ENCODE measurements at regions not wholly inside any gene's neighbourhood (a gene's known extent, or its start where the extent isn't known, plus 50 kb on each side); places are given as distances from the start of the nearest gene placed in this dataset.

DNA sequence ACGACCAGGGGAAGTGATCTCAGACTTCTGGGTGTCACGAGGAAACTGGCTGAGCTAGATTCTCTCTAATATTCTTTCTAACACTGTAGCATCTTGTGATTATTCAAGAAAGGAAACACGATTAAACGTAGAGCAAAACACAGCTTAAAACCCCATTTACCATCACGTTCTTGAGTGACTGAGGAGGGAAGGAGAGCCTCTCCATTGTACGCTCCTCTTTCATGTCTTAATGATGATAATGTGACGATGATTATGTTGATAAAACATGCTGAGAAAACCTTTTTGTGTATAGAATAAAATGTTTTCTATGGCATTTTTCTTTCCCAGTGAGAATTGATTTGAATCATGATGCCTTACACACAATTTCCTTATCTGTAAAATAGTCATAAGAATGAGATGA is 705.6 kb upstream of the ID2 start:
- H3F3A ChIP-seq (ENCODE audit: insufficient read depth, low read length, poor library complexity, severe bottlenecking), result no peaks in the 10 kb centered on the region
- no peak overlapping the region for H3K9ac ChIP-seq (ENCODE audit: low read length)
- no peaks in the 10 kb centered on the region for H3K9me2 ChIP-seq (ENCODE audit: insufficient read depth, low read length)
- no peaks in the 10 kb centered on the region for H3K36me3 ChIP-seq (ENCODE audit: insufficient read depth, low read length)
- H3K27ac ChIP-seq (ENCODE audit: low read length), result no peak overlapping the region
- no peaks in the 10 kb centered on the region for H4K20me1 ChIP-seq (ENCODE audit: insufficient read depth)
- no peaks in the 10 kb centered on the region for H3K27me3 ChIP-seq (ENCODE audit: insufficient read depth, low read depth, low read length)
- no peak overlapping the region for H3K4me2 ChIP-seq (ENCODE audit: low read length)
- no peaks in the 10 kb centered on the region for H3K9me3 ChIP-seq (ENCODE audit: low read length)
- no peaks in the 10 kb centered on the region for H3K79me2 ChIP-seq (replicated peaks; ENCODE audit: insufficient read depth, low read length)
- no peak overlapping the region for H3K4me3 ChIP-seq (ENCODE audit: low read length)
- H2AFZ ChIP-seq (ENCODE audit: low read depth, low read length), result no peak overlapping the region
- no peak for TF ChIP-seq RAD21 (conservative IDR thresholded peaks at IDR 0.05)

DNA sequence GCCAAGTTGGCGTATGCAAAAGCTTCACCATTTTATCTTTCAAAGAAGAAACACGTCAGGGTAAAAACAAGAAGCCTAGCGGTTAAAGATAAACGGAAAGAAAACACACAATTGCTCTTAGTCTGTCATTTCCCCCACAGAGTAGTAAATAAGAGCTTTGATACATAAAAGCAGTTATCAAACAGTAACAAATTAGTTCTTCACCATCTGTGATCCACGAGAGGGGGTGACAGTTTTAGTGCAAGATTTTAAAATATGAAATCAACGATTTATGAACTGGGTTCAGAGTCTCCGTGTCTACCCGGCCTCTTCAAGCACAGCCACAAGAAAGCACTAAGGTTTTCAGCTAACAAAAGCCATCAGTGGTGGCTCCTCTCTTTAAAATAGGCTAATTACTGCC is 703.9 kb upstream of the ID2 start:
- Histone ChIP-seq H4K20me1 (ENCODE audit: insufficient read depth) (no peaks in the 10 kb centered on the region), H3F3A (ENCODE audit: insufficient read depth, low read length, poor library complexity, severe bottlenecking) (no peaks in the 10 kb centered on the region), H3K4me2 (ENCODE audit: low read length) (no peak overlapping the region), H3K27me3 (ENCODE audit: insufficient read depth, low read depth, low read length) (no peaks in the 10 kb centered on the region), H3K9me2 (ENCODE audit: insufficient read depth, low read length) (no peaks in the 10 kb centered on the region), H3K36me3 (ENCODE audit: insufficient read depth, low read length) (no peaks in the 10 kb centered on the region), H3K79me2 (replicated peaks; ENCODE audit: insufficient read depth, low read length) (no peaks in the 10 kb centered on the region), H3K27ac (ENCODE audit: low read length) (no peak overlapping the region), H3K9ac (ENCODE audit: low read length) (no peak overlapping the region), H2AFZ (ENCODE audit: low read depth, low read length) (no peak overlapping the region), H3K4me3 (ENCODE audit: low read length) (no peak overlapping the region), H3K9me3 (ENCODE audit: low read length) (peaks cover 7% of the 10 kb centered on the region)
- TF ChIP-seq SMC3 (conservative IDR thresholded peaks at IDR 0.05; ENCODE audit: poor library complexity) (no peak), RAD21 (conservative IDR thresholded peaks at IDR 0.05) (no peak), MXI1 (conservative IDR thresholded peaks at IDR 0.05; ENCODE audit: poor library complexity, severe bottlenecking) (no peak), TAF1 (IDR thresholded peaks at IDR 0.05; ENCODE audit: low read depth) (no peak), EP300 (conservative IDR thresholded peaks at IDR 0.05; ENCODE audit: poor library complexity, severe bottlenecking) (no peak), POLR2AphosphoS5 (IDR thresholded peaks at IDR 0.05) (no peak), EZH2 (IDR thresholded peaks at IDR 0.05; ENCODE audit: borderline replicate concordance, insufficient read depth, low read length, poor library complexity, severe bottlenecking) (no peak)
- TF ChIP-seq, protein P1, sequence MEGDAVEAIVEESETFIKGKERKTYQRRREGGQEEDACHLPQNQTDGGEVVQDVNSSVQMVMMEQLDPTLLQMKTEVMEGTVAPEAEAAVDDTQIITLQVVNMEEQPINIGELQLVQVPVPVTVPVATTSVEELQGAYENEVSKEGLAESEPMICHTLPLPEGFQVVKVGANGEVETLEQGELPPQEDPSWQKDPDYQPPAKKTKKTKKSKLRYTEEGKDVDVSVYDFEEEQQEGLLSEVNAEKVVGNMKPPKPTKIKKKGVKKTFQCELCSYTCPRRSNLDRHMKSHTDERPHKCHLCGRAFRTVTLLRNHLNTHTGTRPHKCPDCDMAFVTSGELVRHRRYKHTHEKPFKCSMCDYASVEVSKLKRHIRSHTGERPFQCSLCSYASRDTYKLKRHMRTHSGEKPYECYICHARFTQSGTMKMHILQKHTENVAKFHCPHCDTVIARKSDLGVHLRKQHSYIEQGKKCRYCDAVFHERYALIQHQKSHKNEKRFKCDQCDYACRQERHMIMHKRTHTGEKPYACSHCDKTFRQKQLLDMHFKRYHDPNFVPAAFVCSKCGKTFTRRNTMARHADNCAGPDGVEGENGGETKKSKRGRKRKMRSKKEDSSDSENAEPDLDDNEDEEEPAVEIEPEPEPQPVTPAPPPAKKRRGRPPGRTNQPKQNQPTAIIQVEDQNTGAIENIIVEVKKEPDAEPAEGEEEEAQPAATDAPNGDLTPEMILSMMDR (IDR thresholded peaks at IDR 0.05; ENCODE audit: poor library complexity, severe bottlenecking), result no peak
- TF ChIP-seq, protein P2, sequence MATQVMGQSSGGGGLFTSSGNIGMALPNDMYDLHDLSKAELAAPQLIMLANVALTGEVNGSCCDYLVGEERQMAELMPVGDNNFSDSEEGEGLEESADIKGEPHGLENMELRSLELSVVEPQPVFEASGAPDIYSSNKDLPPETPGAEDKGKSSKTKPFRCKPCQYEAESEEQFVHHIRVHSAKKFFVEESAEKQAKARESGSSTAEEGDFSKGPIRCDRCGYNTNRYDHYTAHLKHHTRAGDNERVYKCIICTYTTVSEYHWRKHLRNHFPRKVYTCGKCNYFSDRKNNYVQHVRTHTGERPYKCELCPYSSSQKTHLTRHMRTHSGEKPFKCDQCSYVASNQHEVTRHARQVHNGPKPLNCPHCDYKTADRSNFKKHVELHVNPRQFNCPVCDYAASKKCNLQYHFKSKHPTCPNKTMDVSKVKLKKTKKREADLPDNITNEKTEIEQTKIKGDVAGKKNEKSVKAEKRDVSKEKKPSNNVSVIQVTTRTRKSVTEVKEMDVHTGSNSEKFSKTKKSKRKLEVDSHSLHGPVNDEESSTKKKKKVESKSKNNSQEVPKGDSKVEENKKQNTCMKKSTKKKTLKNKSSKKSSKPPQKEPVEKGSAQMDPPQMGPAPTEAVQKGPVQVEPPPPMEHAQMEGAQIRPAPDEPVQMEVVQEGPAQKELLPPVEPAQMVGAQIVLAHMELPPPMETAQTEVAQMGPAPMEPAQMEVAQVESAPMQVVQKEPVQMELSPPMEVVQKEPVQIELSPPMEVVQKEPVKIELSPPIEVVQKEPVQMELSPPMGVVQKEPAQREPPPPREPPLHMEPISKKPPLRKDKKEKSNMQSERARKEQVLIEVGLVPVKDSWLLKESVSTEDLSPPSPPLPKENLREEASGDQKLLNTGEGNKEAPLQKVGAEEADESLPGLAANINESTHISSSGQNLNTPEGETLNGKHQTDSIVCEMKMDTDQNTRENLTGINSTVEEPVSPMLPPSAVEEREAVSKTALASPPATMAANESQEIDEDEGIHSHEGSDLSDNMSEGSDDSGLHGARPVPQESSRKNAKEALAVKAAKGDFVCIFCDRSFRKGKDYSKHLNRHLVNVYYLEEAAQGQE (IDR thresholded peaks at IDR 0.05; ENCODE audit: borderline replicate concordance), result no peak

DNA sequence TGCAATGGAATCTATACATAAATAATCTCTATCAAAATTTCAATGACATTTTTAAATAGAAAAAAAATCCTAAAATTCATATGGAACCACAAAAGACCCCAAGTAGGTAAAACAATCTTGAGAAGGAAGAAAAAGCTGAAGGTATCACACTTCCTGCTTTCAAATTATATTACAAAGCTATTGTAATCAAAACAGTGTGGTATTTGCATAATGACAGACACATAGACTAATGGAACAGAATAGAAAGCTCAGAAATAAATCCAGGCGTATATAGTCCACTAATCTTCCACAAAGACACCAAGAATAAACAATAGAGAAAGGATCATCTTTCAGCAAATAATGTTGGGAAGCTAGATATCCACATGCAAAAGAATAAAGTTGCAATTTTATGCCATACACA is 699.8 kb upstream of the ID2 start:
- Histone ChIP-seq H3K4me2 (ENCODE audit: low read length) (no peak overlapping the region), H3K27ac (ENCODE audit: low read length) (no peak overlapping the region), H3K9ac (ENCODE audit: low read length) (no peak overlapping the region), H4K20me1 (ENCODE audit: insufficient read depth) (no peaks in the 10 kb centered on the region), H3K36me3 (ENCODE audit: insufficient read depth, low read length) (no peaks in the 10 kb centered on the region), H3K9me3 (ENCODE audit: low read length) (peaks cover 8% of the 10 kb centered on the region), H3K27me3 (ENCODE audit: insufficient read depth, low read depth, low read length) (no peaks in the 10 kb centered on the region), H2AFZ (ENCODE audit: low read depth, low read length) (no peak overlapping the region), H3K4me3 (ENCODE audit: low read length) (no peak overlapping the region), H3K79me2 (replicated peaks; ENCODE audit: insufficient read depth, low read length) (no peaks in the 10 kb centered on the region), H3K9me2 (ENCODE audit: insufficient read depth, low read length) (no peaks in the 10 kb centered on the region), H3F3A (ENCODE audit: insufficient read depth, low read length, poor library complexity, severe bottlenecking) (no peaks in the 10 kb centered on the region)
- TF ChIP-seq EP300 (conservative IDR thresholded peaks at IDR 0.05; ENCODE audit: poor library complexity, severe bottlenecking) (no peak), RAD21 (conservative IDR thresholded peaks at IDR 0.05) (no peak), EZH2 (IDR thresholded peaks at IDR 0.05; ENCODE audit: borderline replicate concordance, insufficient read depth, low read length, poor library complexity, severe bottlenecking) (no peak), POLR2AphosphoS5 (IDR thresholded peaks at IDR 0.05) (no peak)
- TF ChIP-seq, protein P1 (IDR thresholded peaks at IDR 0.05; ENCODE audit: poor library complexity, severe bottlenecking), result no peak

Measured in neural cell (in vitro differentiated cells).